C4-2B (cell line): ENCODE measurements at regions not wholly inside any gene's neighbourhood (a gene's known extent, or its start where the extent isn't known, plus 50 kb on each side); places are given as distances from the start of the nearest gene placed in this dataset.

Source experiments
- CTCF ChIP-seq: fragments of 450-650 bp; conservative IDR thresholded peaks from 2 replicates; pipeline ENCODE4 v1.5.1; 2017; ENCODE audit warnings: mild to moderate bottlenecking
- ZFX ChIP-seq: fragments of 450-650 bp; IDR thresholded peaks from 2 replicates; pipeline ENCODE4 v1.6.1; 2017

GRCh38 chr1:2967881-2968280 is 53.4 kb upstream of the ACTRT2 start:
- TF ChIP-seq CTCF (no peak), ZFX (no peak)
